ENCODE measurements at regions not wholly inside any gene's neighbourhood (a gene's known extent, or its start where the extent isn't known, plus 50 kb on each side); places are given as distances from the start of the nearest gene placed in this dataset.
"Not testable (repeated sequence)": the region's sequence is repeated elsewhere in the genome, so short reads cannot be mapped to it uniquely, and the experiment has no call there.

- no peak for DNase-seq
Observed at GRCh38 chr9:73219985-73220626, 68.4 kb downstream of the ANXA1 start.

GRCh38 chr9:73223594-73223993 lies 71.9 kb downstream of the ANXA1 start:
- DNase-seq: no peak

- no peak for DNase-seq
Observed at GRCh38 chr9:73229543-73229942, 77.9 kb downstream of the ANXA1 start.

GRCh38 chr9:73230251-73230650 lies 78.6 kb downstream of the ANXA1 start:
- no peak for DNase-seq

GRCh38 chr9:73231203-73231602 lies 79.5 kb downstream of the ANXA1 start:
- DNase-seq: no peak

GRCh38 chr9:73233359-73234007 lies 81.8 kb downstream of the ANXA1 start:
- DNase-seq: no peak

GRCh38 chr9:73234008-73234360 lies 82.3 kb downstream of the ANXA1 start:
- no peak for DNase-seq

GRCh38 chr9:73237140-73237539 lies 85.5 kb downstream of the ANXA1 start:
- DNase-seq: no peak

GRCh38 chr9:73239570-73240265 lies 88.1 kb downstream of the ANXA1 start:
- DNase-seq: no peak

- no peak for DNase-seq
Observed at GRCh38 chr9:73243078-73243477, 91.4 kb downstream of the ANXA1 start.

GRCh38 chr9:73259086-73259696 lies 107.5 kb downstream of the ANXA1 start:
- DNase-seq: no peak

- no peak for DNase-seq
Observed at GRCh38 chr9:73260506-73260905, 108.8 kb downstream of the ANXA1 start.

GRCh38 chr9:73264631-73265030 lies 113.0 kb downstream of the ANXA1 start:
- no peak for DNase-seq

GRCh38 chr9:73265876-73266275 lies 114.2 kb downstream of the ANXA1 start:
- no peak for DNase-seq

GRCh38 chr9:73269430-73270101 lies 117.9 kb downstream of the ANXA1 start:
- no peak for DNase-seq

GRCh38 chr9:73270967-73271721 lies 119.5 kb downstream of the ANXA1 start:
- DNase-seq: no peak

- no peak for DNase-seq
Observed at GRCh38 chr9:73280113-73280512, 128.4 kb downstream of the ANXA1 start.

GRCh38 chr9:73284377-73284776 lies 132.7 kb downstream of the ANXA1 start:
- no peak for DNase-seq

- no peak for DNase-seq
Observed at GRCh38 chr9:73294336-73294735, 142.7 kb downstream of the ANXA1 start.

GRCh38 chr9:73325983-73326382 lies 174.3 kb downstream of the ANXA1 start:
- DNase-seq: no peak

GRCh38 chr9:73327149-73327548 lies 175.5 kb downstream of the ANXA1 start:
- no peak for DNase-seq

GRCh38 chr9:73337182-73337581 lies 185.5 kb downstream of the ANXA1 start:
- DNase-seq: not testable (repeated sequence)

- no peak for DNase-seq
Observed at GRCh38 chr9:73344060-73344459, 192.4 kb downstream of the ANXA1 start.

Measured in activated CD4-positive, CD25-positive, alpha-beta regulatory T cell (primary cell).